ELF-1 (cell line): ENCODE measurements at regions not wholly inside any gene's neighbourhood (a gene's known extent, or its start where the extent isn't known, plus 50 kb on each side); places are given as distances from the start of the nearest gene placed in this dataset.

Experiments
- DNase-seq: peaks from one replicate; pipeline ENCODE4 v3.0.0-alpha.2; 2016; ENCODE audit warnings: low read depth, low spot score

DNA sequence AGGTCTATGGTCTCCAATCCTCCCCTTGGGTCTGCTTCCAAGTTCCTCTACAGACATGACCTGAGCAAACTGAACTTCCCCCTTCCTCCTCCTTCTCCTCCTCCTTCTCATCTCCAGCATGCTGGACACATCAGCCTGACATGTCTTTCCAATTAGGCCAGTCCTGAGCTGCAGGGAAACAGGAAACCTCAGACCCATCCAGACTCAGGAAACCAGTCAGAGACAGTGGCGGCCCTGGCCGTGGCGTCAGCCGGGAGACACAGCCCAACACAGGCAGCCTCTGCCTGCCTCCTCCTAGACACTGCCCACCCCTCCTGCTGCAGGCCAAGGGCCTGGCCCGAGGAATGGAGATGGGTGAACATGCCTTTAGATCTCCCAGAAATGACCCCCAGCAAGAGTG lies 468.8 kb downstream of the BCL11B start:
- no peak for DNase-seq

DNA sequence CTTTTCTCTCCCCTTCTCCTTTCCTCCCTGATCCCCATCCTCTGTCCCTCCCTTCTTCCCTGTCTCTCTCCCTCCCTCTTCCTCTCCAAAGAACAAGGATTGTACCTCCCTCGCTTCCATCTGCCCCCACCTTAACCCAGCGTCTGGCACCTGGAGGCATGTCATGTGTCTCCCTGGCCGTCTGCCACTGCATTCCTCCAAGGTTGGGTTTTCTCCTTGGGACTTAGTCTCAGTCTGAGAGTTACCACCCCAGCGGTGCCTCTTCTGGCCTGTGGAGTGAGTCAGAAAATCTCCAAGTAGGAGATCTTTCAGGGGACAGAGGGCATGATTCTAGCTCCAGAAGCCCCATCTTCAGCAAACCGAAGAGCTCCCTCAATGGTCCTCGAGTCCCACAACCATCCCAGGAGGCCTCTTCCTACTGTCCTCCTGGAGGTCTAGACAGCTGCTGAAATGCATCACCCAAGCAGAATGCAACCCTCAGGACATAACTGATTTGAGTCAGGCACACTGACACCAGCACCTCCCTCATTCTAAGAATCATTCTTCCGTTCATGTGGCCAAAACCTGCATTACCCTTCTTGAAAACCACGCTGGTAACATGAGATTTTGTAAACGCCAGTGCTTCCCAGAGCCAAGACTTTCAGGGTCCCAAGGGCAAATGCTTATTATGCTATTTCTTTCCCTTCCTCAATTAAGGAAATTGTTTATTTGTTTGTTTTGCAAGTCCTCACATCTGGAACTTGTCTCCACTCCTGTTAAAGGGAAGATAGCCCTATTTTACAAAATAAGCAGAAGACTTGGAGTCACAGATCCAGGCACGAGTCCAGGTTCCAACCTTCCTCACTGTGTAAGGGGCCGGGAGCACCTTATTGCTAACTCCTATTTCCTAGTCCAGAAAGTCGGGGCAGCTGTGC lies 463.2 kb downstream of the BCL11B start:
- peak; percentile 22 for DNase-seq

DNA sequence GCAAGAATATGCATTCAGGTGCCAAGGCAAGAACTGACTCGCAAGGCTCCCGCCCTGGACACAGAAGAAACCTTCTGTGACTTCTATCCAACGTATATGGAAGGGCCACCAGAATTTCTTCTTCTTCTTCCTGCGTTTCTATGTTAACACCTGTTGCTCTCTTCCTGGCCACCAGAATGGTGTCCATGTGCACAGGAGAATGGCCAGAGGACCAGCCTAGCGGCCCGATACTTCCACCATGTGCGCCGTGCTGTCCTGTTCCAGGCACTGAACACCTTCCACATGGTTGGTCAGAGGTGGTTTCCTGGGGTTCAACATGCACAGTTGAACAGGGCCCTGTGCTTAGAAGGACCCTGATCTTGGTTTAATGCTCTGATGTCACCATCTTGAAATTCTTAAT lies 455.8 kb downstream of the BCL11B start:
- no peak for DNase-seq

DNA sequence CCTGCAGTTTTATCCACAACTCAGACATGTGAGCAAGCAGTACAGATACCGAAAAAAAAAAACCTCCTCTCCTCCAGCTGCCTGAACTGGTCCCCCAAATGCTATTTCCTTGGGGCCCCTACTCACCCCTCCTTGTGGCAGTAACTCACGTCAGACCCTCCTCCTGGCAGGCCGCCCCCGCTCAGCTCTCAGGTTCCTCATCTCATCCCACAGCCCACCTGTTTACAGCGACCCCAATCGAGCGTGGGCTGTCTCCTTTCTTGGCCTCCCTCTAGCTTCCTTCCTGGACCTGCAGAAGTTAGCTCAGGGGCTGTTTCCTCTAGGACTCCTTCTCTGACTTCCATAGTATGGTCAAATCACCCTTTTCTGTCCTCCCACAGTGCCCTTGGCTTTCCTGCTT lies 455.3 kb downstream of the BCL11B start:
- no peak for DNase-seq

DNA sequence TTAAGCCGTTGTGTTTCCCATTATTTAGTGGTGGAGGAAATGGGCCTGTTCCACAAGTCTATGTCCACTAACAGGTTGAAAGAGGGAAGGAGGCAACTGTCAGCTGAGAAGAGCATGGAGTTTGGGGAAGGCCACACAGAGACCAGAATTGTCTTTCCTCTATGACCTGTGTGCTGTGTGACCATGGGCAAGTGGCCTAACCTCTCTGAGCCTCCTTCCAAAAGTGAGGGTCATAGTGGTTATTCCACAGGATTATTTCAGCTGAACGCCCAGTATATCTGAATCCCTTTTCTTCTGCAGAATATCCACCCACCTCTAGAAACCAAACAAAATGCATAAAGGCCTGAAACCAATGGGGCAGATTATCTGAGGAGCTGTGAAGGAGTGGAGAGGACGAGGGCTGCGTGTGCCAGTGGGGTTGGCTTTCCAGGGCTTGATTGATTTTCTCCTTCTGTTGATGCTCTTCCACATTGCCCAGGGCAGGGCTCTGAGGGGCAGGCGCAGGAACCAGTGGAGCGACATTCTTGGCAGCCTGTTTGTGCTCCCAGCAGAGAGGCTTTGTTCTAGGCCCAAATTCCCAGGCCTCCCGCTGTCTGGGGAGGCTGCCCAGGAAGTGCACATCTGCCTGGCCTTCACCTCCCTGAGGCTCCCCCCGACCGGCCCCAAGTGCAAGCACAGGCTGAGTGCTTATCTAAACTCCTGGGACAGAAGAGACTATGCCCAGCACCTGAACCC lies 452.7 kb downstream of the BCL11B start:
- peak; percentile 98 for DNase-seq

DNA sequence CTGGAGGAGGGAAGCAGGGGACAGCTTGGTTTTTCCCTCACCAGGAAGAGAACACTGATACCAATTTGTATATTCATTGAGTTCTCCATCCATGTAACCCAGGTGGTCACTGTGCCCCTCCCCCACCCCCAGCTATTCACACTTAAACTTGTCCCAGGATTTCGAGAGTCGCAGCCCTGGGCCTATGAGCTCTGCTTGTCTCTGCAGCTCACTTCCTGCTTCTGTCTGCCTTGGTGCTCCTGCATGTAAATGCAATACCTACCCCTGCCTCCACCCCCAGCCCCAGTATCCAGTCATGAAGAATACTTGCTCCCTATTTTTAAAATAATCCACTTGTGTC lies 452.2 kb downstream of the BCL11B start:
- DNase-seq, result no peak

DNA sequence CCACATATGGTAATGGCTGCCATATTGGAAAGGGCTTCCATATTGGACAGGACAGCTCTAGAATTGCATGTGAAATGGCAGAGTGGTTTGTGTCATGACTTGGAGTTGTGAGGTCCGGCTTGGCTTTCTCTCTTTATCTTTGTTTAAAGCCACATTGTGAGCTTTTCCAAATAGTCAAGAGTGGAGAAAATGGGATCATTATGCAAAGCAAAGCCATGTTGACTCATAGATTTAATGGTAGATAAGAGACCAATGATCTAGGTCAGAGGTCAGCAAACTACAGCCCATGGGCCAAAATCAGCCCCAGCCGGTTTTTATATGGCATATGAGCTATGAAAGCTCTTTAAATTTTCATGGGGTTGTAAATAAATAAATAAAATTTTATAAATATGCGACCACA lies 449.1 kb downstream of the BCL11B start:
- peak; percentile 18 for DNase-seq

DNA sequence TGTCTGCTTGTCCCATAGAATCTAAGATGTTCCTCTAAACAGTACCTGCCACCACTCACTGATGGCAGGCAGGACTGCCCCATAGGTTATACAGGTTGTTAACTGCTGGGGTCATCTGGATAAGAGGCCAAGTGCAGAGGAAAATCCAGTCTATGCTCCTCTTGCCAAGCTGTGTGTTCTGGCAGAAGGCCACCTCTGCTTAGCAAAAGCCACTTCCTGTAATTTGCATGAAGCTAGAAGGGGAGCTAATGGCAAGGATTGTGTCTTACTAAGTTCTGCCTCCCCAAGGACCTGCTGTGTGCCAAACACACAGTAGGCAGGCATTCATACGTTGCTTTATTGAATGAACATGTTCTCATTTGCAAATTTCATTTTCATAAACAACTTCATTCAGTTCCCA lies 445.4 kb downstream of the BCL11B start:
- DNase-seq, result no peak

DNA sequence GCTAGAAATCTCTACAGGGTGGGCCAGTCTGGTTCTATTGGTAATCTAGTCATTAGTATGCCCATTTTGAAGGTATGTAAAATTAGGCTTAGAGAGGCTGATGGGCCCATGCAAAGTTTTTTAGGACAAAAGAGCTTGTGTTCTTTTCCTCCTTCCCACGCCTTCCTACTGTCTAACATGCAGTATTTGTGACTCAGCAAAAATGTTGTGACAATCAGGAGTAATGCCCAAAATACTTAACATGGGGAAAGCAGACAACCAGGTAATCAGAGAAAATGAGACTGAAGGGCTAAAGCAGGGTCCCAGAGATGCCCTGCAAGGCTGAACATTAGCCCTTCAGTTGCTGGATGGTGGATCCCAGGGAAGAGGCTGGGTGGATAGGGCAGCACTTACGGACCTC lies 437.9 kb downstream of the BCL11B start:
- DNase-seq, result no peak

DNA sequence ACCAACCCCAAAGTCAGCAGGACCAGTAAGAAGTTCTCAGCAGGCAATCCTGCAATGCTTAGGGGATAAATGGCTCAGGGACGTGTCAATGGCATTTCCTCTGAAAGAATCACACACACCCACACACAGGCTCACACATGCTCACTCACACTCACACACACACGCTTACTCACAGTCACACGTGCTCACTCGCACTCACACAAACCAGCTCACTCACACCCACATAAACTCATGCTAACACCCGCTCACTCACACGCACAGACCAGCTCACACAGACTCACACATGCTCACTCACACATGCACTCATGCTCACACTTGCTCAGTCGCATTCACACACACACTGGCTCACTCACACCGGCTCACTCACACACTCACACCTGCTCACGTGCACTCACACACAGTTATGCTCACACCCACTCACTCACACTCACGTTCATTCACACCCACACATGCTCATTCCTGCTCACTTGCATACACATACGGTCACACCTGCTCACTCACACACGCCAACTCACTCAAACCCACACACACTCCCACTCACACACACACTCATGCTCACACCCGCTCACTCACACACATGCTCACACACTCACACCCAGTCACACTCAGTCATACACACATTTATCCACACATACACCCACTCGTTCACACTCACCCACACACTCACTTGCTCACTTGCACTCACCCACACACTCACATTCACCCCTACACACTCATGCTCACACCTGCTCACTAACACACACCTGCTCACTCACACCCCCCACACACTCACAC lies 436.8 kb downstream of the BCL11B start:
- no peak for DNase-seq

DNA sequence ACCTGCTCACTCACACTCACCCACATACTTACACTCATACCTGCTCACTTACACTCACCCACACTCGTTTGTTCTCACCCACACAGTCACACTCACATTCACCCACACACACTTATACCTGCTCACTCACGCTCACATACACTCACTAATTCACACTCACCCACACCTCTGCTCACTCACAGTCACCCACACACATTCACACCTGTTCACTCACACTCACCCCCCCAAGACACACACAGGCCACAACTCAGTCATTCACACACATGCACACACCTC lies 436.2 kb downstream of the BCL11B start:
- no peak for DNase-seq

DNA sequence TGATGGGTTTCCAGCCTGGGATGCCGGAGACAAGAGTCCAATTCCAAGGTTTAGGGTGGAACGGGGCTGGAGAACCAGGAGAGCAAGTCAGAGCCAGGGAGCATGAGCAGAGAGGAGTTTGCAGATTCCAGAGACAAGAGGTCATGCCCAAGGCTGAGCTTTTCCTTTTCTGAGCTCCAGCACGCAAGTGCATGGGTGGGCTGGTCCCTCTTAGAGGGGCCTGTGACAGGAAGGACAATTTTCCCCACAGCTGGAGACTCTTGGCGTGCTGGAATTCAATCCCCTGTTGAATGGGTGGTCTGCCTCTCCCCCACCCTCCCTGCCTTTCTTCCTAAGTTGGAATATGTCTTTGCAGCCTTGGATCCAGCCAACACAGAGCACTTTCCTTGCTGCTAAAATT lies 431.9 kb downstream of the BCL11B start:
- DNase-seq, result no peak

DNA sequence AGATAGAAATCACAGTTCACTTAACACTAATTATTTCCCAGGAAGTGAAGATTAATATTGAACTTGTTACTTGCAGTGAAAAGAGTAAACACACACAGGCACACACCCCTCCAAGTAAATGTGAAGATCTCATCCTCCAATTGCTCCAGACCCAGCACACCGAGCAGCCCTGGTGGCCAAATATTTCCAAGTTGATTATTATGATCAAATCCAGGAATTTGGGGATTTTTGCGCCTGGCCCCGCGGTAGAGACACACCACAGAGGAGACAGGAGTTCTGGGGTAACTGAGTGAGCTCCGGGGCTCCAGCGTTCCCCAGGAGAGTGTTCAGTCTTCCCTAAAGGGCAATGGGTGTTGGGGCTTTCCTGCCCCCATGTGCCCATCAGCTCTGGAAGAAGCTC lies 431.5 kb downstream of the BCL11B start:
- no peak for DNase-seq

DNA sequence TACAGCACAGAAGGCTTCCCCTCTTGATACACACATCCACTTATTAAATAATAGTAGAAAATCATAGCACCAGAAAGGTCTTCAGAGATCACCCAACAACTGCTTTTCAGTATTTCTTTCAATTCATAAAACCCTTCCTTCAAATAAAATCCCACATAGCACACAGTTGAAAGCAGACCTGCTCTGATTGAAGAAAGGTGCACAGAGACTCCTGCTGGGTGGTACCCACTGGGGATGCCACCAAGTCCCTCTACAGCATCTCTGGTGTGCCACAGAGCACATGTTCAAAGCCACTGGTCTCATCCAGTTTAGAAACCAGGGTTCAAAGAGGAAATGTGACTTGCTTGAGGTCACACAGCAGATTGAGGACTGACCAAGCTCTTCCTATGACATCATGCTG lies 427.5 kb downstream of the BCL11B start:
- no peak for DNase-seq

DNA sequence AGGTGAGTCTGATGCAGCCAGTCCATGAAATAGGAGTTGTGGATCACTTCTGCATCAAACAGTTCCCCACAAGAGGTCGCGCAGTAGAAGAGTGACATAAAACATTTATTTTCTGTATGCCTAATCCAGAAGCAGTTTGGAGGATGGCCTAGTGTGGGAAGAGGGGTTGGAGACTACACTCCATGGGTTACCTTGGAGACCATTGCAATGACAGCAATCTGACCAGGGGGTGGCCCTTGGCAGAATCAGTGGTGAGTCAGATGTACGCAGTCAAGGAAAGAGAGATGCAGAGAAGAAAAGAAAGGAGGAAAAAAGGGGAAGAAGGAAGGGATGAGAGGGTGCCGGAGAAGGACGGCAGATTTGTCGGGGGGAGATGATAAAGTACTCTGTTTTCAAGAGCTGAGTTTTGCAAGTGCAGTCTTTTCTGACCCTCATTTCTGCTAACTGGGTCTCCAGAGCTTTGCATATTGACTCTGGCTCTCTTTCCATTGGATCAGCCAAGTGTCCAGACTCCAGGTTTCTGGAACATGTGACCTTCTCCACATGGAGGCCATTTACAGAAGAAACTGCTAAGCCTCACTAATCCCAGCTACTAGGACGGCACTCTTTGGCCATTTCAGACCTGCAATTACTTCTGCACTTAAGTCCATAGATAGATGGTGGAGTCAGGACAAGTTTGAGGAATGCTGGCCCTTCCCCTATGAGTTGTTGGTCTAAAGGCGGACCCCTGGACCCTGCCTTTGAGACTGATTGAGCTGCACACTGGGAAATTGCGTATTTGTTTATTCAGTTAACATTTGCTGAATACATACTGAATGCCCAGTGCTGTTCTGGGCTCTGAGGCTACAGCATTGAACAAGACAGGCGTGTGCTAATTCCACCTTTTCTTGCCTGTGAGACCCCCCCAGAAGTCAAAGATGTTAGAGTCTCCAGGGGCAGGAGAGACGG lies 424.2 kb downstream of the BCL11B start:
- DNase-seq, result no peak

DNA sequence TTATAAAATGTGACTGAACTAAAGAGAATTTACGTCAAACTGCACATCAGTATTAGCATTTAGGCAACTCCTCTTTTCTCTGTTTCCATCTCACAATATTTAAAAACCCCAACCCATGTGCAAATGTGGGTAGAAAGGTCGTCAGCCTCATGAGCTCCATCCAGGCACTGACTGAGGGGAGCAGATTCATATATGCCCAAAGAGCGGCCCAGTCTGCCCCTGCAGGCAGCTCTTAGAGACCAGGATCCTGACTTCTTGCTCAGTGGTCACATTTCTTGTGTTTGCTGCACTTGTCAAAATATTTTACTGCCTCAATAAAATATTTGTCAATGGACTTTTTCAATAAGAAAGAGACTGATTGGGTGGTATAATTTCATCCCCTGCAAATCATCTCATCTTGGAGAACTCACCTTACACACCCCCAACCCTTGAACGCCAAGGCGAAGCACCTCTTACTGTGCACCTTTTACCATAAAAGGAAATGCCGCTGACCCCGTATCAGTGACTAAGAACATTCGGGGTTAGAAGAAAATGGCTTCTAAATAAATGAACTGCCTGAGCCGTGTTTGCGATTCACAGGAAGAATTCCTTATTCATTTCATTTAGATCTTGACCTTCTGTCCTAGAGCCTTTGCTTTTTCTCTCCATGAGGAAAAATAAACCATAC lies 418.8 kb downstream of the BCL11B start:
- DNase-seq, result no peak

DNA sequence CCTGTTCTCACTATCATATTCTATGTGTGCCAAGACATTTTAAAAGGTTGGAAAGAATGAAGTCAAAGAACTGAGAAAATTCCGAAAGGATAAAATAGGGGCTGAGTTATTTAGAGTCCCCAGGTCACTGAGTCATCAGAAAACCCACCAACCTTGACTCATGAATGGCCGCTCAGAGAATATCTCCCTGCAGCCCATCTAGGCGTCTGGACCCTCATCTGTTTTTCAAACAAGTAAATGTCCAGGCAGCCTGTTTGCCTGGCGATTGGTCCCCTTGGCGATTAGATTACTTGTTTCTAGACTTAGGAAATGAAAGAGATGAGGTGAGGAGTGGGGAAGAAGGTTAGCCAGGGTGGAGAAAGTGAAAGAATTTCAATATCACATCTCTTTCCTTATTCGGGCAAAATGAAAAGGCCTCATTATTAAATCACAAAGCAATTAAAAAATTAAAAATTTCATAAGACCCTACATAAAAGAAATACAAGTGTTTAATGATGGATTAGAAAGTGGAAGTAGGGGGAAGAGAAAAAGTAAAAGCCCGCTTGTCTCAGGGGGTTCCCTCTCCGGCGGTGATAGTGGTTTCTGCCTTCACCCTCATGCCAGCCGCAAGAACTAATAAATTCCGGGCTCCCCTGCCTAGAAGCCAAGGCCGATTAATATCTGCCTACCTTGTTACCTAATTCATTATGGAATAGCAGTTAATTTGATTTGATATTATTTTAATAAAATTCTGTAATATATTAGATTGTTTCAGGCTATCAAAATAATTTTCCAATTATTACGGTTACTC lies 415.9 kb downstream of the BCL11B start:
- DNase-seq, result no peak

DNA sequence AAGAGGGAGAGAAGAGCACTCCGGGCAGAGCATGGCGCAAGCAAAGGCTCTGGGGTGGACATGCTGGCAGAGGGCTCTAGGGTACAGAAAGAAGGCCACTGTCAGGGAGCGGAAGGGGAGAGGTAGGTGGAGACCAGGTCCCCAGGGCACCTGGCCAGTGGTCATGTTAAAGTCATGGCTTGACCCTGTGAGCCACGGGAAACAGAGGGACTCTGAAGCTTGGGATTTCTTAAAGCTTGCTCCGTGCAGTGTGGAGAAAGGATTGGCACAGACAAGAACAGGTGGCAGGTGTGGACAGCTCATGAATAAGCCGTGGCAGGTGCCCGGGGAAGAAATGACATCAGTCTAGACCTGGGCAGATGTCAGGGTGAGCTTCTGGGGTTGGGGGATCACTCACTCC lies 413.8 kb downstream of the BCL11B start:
- DNase-seq, result no peak

DNA sequence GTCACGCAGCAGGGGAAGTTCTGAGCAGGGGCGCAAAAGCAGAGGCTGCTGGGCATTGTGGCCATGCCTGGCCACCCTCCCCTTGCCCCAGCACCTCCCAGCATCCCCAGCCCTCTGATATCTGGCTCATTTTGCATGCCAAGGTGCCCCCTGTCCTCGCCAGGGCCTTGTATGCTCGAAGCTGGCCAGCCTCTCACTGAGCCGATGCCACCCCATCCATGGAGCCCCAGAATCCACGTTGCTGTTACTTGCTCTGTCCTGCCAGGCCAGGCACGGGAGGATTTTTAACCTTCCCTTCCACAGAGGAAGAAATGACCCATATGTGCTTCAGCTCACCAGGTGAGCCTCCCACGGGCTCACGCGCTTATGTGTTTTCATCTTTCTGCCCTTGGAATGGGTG lies 413.4 kb downstream of the BCL11B start:
- no peak for DNase-seq

DNA sequence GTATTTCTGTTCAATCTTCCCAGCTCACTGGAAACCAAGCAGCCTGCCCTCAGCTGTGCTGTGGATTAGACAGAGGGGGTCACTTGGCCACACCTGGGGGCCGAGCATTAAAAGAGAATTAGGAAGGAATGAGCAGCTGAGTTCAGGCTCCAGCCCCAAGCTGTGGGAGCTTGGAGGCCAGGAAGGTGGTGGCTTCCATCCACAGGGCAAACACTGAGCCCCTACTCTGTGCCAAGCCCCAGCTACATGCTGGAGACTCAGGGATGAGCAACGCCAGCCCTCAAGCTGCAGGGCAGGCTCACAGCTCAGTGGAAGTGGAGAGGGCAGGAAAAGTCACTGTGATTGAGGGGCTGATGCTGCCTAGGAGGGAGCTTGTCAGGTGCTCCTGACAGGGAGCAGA lies 412.7 kb downstream of the BCL11B start:
- DNase-seq, result no peak
